Left ventricle myocardium inferior (tissue), 1 donor: ENCODE measurements at regions not wholly inside any gene's neighbourhood (a gene's known extent, or its start where the extent isn't known, plus 50 kb on each side); places are given as distances from the start of the nearest gene placed in this dataset.

Experiments used
- DNase-seq: peaks from one replicate; pipeline ENCODE4 v3.0.0-alpha.2; 2020
- H3K27ac ChIP-seq: fragments of 200-600 bp; replicated peaks from 2 replicates; pipeline ENCODE4 v1.8.0; 2021
- H3K27me3 ChIP-seq: fragments of 200-600 bp; 2 replicates; pipeline ENCODE4 v1.8.0; 2021; ENCODE audit warnings: low read depth
- H3K36me3 ChIP-seq: fragments of 200-600 bp; 2 replicates; pipeline ENCODE4 v1.8.0; 2021
- H3K4me1 ChIP-seq: fragments of 200-600 bp; 2 replicates; pipeline ENCODE4 v1.8.0; 2021
- H3K4me3 ChIP-seq: fragments of 200-600 bp; 2 replicates; pipeline ENCODE4 v1.8.0; 2021; ENCODE audit warnings: mild to moderate bottlenecking, moderate library complexity
- H3K9me3 ChIP-seq: fragments of 200-600 bp; replicated peaks from 2 replicates; pipeline ENCODE4 v1.8.0; 2021
- intact Hi-C: fragments of 100-400 bp; cut with micrococcal nuclease; formaldehyde crosslinking; loops from one replicate; pipeline ENCODE4 v1.11.0; 2022
- TF ChIP-seq, protein P1 (sequence below): fragments of 200-600 bp; IDR thresholded peaks from 2 replicates; pipeline ENCODE4 v1.8.0; 2021; ENCODE audit warnings: antibody characterized with exemption, mild to moderate bottlenecking, borderline replicate concordance
- donor health status: DM: no; HTN: yes; CAD: no; lungs with severe emphysema.

GRCh38 chr1:203401199-203401877, 50.4 kb upstream of the FMOD start:
- intact Hi-C loops: no loop called here
- no peak for DNase-seq
- peaks cover 29% of the 10 kb centered on the region for H3K4me1 ChIP-seq
- H3K27ac ChIP-seq: peak overlapping the region; percentile 81
- no peaks in the 10 kb centered on the region for H3K27me3 ChIP-seq
- TF ChIP-seq, protein P1, sequence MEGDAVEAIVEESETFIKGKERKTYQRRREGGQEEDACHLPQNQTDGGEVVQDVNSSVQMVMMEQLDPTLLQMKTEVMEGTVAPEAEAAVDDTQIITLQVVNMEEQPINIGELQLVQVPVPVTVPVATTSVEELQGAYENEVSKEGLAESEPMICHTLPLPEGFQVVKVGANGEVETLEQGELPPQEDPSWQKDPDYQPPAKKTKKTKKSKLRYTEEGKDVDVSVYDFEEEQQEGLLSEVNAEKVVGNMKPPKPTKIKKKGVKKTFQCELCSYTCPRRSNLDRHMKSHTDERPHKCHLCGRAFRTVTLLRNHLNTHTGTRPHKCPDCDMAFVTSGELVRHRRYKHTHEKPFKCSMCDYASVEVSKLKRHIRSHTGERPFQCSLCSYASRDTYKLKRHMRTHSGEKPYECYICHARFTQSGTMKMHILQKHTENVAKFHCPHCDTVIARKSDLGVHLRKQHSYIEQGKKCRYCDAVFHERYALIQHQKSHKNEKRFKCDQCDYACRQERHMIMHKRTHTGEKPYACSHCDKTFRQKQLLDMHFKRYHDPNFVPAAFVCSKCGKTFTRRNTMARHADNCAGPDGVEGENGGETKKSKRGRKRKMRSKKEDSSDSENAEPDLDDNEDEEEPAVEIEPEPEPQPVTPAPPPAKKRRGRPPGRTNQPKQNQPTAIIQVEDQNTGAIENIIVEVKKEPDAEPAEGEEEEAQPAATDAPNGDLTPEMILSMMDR: no peak
- H3K9me3 ChIP-seq: no peaks in the 10 kb centered on the region
- H3K36me3 ChIP-seq: no peaks in the 10 kb centered on the region
- H3K4me3 ChIP-seq: no peak overlapping the region

- TF ChIP-seq, protein P1: no peak
- Histone ChIP-seq H3K36me3 (no peaks in the 10 kb centered on the region), H3K27ac (peak overlapping the region; percentile 81), H3K9me3 (no peaks in the 10 kb centered on the region), H3K4me3 (no peak overlapping the region), H3K27me3 (no peaks in the 10 kb centered on the region), H3K4me1 (peaks cover 37% of the 10 kb centered on the region)
- intact Hi-C loops: no loop called here
- DNase-seq: no peak
Measured at GRCh38 chr1:203402152-203402551, 51.2 kb upstream of the FMOD start.

DNA sequence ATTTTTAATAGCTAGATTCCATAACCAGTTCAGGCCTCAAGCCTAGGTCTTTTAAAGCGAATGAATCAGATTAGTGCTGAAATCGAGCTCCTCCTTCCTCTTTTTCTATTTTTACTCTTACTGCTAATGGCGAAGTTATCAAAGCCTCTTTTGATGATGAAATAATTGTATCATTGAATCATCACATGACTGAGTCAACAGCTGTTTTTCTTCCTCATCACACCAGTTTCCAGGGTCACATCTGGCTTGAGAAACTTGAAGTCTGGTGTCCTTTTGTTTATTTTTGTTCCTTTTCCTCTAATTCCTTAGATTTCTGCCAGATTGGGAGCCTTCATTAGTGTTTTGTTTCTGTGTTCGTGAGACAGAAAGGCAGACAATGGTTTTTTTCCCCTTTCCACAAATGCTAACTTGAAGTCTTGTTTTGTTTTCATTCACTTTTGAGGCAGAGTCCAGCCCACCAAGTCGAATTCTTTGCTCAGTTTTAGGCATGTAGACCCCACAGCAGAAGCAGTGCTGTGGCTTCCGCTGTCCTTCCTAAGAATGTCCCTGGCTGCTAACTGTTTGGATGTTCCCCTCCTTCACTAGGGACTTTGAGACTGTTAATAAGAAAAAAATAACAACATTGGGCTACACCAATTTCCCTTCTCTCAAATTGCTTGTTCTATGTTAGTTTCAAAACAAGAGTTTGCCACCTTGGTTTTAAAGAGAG, 51.9 kb upstream of the FMOD start:
- DNase-seq: no peak
- TF ChIP-seq, protein P1: no peak
- no peaks in the 10 kb centered on the region for H3K27me3 ChIP-seq
- no peaks in the 10 kb centered on the region for H3K9me3 ChIP-seq
- no peak overlapping the region for H3K4me3 ChIP-seq
- H3K27ac ChIP-seq: peak overlapping the region; percentile 81
- no peaks in the 10 kb centered on the region for H3K36me3 ChIP-seq
- intact Hi-C loops: no loop called here
- peaks cover 44% of the 10 kb centered on the region for H3K4me1 ChIP-seq

DNA sequence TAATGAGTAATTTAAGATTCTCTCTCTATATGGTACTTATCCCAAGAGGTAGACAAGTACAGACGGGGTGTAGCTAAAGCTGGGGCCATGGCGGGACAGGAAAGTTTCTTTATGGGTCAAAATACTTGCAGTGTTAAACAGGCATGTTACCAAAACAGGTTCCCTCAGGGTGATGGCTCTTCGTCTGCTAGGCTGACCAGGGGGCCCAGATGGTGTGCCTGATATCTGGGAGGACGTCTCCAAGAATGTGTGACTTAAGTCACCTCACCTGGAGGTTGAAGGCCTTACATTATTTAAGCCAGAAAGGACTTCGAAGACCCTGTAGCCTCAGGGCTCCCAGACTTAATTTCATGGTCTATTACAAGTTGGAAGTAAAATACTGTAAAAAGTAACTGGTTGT, 52.7 kb upstream of the FMOD start:
- H3K36me3 ChIP-seq: no peaks in the 10 kb centered on the region
- no peaks in the 10 kb centered on the region for H3K9me3 ChIP-seq
- no peak overlapping the region for H3K4me3 ChIP-seq
- no peaks in the 10 kb centered on the region for H3K27me3 ChIP-seq
- peaks cover 52% of the 10 kb centered on the region for H3K4me1 ChIP-seq
- no peak for DNase-seq
- H3K27ac ChIP-seq: peak overlapping the region; percentile 81
- intact Hi-C loops: no loop called here
- TF ChIP-seq, protein P1: no peak

- intact Hi-C loops: no loop called here
- DNase-seq: no peak
- H3K9me3 ChIP-seq: no peaks in the 10 kb centered on the region
- no peak overlapping the region for H3K4me3 ChIP-seq
- H3K4me1 ChIP-seq: peaks cover 61% of the 10 kb centered on the region
- TF ChIP-seq, protein P1: no peak
- peak overlapping the region; percentile 81 for H3K27ac ChIP-seq
- H3K27me3 ChIP-seq: no peaks in the 10 kb centered on the region
- no peaks in the 10 kb centered on the region for H3K36me3 ChIP-seq
Measured at GRCh38 chr1:203404546-203404945, 53.6 kb upstream of the FMOD start.
